DOHH2 (cell line): ENCODE measurements at regions not wholly inside any gene's neighbourhood (a gene's known extent, or its start where the extent isn't known, plus 50 kb on each side); places are given as distances from the start of the nearest gene placed in this dataset.

ENCODE experiments used
- CTCF ChIP-seq: fragments of 200-600 bp; sonication (generic); IDR thresholded peaks from one replicate; pipeline ENCODE4 v1.5.1; 2014; ENCODE audit warnings: antibody characterized with exemption, mild to moderate bottlenecking, low read depth, low read length; ENCODE audit not compliant: poor library complexity, severe bottlenecking
- EZH2phosphoT487 ChIP-seq: fragments of 200-600 bp; sonication (generic); IDR thresholded peaks from 2 replicates; pipeline ENCODE4 v1.6.1; 2017; ENCODE audit warnings: borderline replicate concordance, mild to moderate bottlenecking, antibody characterized with exemption, low read length, moderate library complexity, mixed read lengths

GRCh38 chrX:115968436-115969252 is 201.9 kb upstream of the AGTR2 start:
- TF ChIP-seq CTCF: no peak
- TF ChIP-seq EZH2phosphoT487: no peak
